GM12872 (cell line): ENCODE measurements at regions not wholly inside any gene's neighbourhood (a gene's known extent, or its start where the extent isn't known, plus 50 kb on each side); places are given as distances from the start of the nearest gene placed in this dataset.

Experiments used
- CTCF ChIP-seq: IDR thresholded peaks from 3 replicates; pipeline ENCODE4 v1.5.1; 2011; ENCODE audit warnings: low read depth, mild to moderate bottlenecking, low read length, moderate library complexity; ENCODE audit not compliant: insufficient read depth

GRCh38 chr2:153308466-153308865 is 170.1 kb downstream of the RPRM start:
- no peak for TF ChIP-seq CTCF

GRCh38 chr2:153307223-153307622 is 171.3 kb downstream of the RPRM start:
- no peak for TF ChIP-seq CTCF

- TF ChIP-seq CTCF, result no peak
Observed at GRCh38 chr2:153299809-153300208, 178.8 kb downstream of the RPRM start.

GRCh38 chr2:153299217-153299616 is 179.3 kb downstream of the RPRM start:
- TF ChIP-seq CTCF, result no peak

- TF ChIP-seq CTCF, result no peak
Observed at GRCh38 chr2:153294199-153294786, 184.3 kb downstream of the RPRM start.

- no peak for TF ChIP-seq CTCF
Observed at GRCh38 chr2:153291718-153292117, 186.8 kb downstream of the RPRM start.

- TF ChIP-seq CTCF, result 0 out of 3 replicates have a peak, but pooled peaks have one; percentile 11
Observed at GRCh38 chr2:153287109-153287801, 191.3 kb downstream of the RPRM start.
